Transverse colon (tissue), 3 donors: ENCODE measurements at regions not wholly inside any gene's neighbourhood (a gene's known extent, or its start where the extent isn't known, plus 50 kb on each side); places are given as distances from the start of the nearest gene placed in this dataset.

Source experiments
- CTCF ChIP-seq, 5 experiments: fragments of 200-600 bp in 3 of 5; fragments of 450-650 bp in 2 of 5; sonication (generic) in 3 of 5; IDR thresholded peaks; 1 replicate in 2 of 5; 2 replicates in 3 of 5; pipeline ENCODE4 v1.5.1; 2016 to 2017; ENCODE audit warnings: antibody characterized with exemption in 5 of 5, inconsistent platforms in 3 of 5, mild to moderate bottlenecking in 2 of 5, moderate library complexity in 1 of 5
- EP300 ChIP-seq: sonication (generic); formaldehyde crosslinking; IDR thresholded peaks from one replicate; pipeline ENCODE4 v1.6.1; 2017; ENCODE audit warnings: antibody characterized with exemption, low read depth
- POLR2A ChIP-seq: fragments of 450-650 bp; IDR thresholded peaks from one replicate; pipeline ENCODE4 v1.6.1; 2016; ENCODE audit warnings: antibody characterized with exemption, mild to moderate bottlenecking, moderate library complexity

DNA sequence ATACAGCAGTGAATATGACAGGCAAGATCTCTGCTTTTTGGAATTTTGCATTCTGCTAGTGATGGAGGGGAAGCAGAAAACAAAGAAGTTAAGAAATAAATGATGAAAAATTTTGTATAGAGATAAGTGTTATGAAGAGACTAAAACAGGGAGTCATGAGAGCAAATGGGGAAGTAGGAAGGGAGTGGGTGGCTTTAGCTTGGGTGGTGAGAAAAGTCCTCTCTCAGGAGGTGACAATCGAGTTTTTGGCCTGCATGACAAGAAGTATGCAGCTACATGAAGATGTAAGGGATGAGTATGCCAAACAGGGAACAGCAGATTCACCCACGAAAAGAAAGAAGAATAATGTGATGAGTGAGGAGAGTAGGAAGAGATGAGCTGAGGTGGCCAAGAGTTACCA is 80.7 kb upstream of the MPPED2 start:
- TF ChIP-seq CTCF (IDR thresholded peaks at IDR 0.05) = no peak
- no peak for TF ChIP-seq EP300
- TF ChIP-seq POLR2A = no peak
